GDM1 (cell line): ENCODE measurements at regions not wholly inside any gene's neighbourhood (a gene's known extent, or its start where the extent isn't known, plus 50 kb on each side); places are given as distances from the start of the nearest gene placed in this dataset.
"Not testable (repeated sequence)": the region's sequence is repeated elsewhere in the genome, so short reads cannot be mapped to it uniquely, and the experiment has no call there.

Source experiments
- DNase-seq: peaks from one replicate; lab custom pipeline; 2025; lab: John Stamatoyannopoulos, UW

DNA sequence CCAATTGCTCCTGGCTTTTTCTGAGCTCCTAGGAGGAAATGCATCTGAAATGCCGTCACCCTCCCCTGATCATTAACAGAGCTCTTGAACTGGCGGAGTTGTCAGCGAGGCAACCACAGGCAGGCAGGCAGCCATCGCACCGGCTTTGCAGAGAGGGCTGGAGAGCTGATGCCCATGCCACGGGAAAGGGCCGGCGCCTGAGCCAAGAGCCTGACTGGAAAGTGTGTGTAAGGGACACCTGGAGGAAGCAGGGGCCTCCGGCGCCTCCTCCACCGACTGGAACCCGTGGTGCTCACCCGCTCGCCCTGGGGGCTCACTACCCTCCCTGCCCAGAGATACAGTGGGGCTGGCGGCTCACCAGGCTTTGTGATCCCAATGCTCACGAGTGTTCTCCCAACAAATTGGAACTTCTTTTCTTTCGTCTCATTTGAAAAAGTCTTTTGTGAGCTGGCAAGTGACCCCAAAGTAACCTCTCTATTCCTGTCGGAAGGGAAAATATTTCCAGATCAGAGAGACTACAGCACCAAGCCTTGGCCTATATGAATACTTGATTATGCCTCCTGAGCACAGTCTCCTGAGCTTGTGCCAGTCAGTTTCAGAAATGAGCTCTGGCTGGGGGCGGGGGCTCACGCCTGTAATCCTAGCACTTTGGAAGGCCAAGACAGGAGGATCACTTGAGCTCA lies 97.7 kb upstream of the SLC25A33 start:
- no peak for DNase-seq

DNA sequence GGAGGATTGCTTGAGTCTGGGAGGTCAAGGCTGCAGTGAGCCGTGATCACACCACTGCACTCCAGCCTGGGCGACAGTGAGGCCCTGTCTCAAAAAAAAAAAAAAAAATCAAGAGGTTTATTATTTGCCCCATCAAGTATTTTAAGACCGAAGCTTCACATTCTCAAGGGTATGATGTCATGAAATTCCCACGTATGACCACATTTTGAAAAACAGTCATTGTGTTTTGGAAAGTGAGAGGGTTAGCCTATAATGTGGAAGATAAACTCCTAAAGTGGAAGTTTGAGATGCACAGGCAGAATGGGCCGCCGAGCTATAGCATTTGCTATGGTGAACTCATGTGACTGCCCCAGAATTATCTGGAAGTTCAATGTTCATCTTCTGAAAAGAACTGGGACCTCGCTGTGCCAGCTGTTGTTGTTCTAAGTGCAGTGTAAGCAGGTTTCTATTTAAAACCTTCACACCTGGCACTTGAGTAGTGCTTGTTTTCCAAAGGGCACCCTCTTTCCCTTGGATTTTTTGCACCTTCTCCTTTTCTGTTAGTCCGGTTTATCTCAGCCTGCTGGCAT lies 96.9 kb upstream of the SLC25A33 start:
- DNase-seq, result no peak

DNA sequence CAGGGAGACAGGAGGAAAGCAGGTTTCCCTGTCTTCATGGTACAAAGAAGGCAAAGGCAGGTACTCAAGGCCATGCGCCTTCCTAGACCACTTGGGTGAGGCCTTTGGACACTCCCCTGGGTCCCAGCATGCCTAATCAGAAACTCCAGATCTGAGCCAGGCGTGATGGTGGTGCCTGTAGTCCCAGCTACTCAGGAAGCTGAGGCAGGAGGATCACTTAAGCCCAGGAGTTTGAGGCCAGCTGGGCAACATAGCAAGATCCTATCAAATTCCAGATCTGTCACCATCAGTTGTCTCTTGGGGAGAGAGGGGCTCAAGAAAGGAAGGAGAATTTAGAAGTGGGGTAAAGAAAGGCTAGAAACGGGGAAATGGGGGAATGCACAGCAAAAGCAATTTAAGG lies 96.3 kb upstream of the SLC25A33 start:
- DNase-seq, result no peak

DNA sequence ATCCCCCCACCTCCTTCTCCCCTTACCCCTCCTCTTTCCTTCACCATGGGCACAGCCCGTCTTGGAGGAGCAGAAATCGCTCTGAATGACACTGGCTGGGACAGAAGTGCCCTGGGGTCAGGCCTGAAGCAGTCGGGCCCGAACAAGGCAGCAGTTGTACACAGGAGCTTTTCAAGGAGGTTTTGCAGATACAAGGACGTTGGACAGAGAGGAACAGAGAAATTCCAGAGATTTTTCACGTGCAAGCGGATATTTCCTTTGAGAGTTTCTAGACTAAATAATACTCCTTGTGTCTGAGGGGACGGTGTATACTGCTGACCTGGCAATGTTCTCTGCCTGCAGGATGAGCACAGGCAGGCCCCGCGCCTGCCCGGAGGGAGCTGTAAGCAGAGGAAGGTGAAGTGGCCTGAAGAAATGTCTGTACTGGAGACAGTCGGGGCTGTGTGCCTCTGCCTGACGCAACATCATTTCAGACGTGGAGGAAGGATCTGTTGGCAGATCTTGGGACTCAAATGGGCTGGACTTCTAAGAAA lies 95.3 kb upstream of the SLC25A33 start:
- no peak for DNase-seq

DNA sequence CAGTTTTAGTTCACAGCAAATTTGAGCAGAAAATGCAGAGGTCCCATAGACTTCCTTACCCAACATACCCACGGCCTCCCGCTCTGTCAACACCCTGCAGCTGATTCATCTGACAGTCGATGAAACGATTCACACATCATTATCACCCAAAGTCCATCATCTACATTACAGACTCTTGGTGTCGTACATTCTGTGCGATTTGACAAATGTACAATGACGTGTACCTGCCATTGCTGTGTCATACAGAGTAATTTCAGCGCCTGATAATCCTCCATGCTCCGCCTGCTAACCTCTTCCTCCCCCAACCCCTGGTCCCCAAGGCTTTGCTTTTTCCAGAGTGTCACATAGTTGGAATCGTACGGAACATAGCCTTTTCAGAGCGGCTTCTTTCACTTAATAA lies 94.7 kb upstream of the SLC25A33 start:
- DNase-seq, result no peak

DNA sequence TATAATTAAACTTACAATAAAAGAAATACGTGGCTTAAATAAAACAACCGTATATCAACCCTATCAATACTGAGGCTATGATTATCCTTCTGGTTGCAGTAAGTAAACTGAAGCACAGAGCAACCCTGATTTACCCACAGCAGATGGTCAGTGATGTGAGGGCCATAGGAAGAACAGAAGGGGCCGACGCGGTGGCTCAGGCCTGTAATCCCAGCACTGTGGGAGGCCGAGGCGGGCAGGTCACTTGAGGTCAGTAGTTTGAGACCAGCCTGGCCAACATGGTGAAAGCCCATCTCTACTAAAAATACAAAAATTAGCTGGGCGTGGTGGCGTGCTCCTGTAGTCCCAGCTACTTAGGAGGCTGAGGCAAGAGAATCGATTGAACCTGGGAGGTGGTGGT lies 94.2 kb upstream of the SLC25A33 start:
- DNase-seq, result not testable (repeated sequence)

DNA sequence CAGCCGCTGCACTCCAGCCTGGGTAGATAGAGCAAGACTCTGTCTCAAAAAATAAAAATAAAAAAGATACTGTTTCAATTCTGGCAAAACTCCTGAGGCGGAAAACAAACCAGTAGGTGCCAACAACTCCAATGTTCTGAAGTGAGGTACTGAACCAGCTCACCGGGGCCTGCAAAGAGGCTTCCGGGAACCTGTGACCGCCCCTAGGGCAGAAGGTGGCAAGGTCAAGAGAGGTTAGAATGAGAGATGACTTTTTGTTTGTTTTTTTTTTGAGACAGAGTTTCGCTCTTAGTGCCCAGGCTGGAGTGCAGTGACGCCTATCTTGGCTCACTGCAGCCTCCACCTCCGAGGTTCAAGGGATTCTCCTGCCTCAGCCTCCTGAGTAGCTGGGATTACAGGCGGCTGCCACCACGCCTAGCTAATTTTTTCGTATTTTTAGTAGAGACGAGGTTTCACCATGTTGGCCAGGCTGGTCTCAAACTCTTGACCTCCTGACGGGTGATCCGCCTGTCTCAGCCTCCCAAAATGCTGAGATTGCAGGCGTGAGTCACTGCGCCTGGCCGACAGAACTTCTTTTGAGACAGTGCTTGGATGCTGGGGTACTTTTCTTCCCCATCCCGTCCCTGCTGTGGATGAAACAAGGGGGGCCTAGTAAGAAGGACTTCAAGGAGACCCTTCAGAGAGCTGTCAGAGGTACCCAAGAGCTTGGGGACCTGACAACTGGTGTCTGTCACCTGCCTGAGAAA lies 91.9 kb upstream of the SLC25A33 start:
- DNase-seq, result no peak

DNA sequence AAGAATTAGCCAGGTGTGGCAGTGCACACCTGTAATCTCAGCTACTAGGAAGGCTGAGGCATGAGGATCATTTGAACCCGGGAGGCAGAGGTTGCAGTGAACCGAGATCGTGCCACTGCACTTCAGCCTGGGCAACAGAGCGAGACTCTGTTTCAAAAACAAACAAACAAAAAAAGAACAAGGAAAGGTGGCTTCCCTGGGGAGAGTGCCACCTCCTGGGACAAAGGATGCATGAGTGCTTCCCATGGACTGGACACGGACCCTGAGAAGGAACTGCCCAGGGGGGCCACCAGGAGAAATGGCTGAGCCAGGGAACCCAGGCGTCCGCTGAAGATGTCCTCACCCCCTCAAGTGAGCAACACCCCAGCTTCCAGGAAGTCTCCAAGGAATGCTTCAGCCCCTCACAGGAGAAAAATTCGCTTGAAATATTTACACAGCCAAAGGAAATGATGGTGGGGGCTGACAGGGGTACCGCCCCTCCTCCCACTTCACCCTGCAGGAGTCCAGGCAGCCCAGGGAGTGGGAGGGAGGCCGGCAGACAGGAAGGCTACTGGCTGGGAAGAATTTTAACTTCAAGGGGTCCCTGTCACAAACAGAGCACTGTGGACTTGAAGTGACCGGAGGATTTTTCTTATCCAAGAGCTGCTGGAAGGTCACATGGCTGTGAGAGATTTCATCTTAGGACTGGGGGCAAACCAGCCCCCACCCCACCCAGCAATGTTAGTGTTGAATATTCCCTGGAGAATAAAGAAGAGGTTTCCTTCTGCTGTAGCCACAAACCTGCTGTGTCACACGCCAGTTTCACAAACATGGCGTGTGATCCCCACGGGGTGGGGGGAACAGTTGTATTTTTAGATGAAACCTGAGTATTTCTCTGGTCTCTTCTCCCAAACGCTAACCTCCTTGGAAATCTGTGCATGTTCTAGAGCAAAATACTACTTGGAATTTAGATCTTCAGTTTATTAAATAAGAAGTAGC lies 90.8 kb upstream of the SLC25A33 start:
- no peak for DNase-seq

DNA sequence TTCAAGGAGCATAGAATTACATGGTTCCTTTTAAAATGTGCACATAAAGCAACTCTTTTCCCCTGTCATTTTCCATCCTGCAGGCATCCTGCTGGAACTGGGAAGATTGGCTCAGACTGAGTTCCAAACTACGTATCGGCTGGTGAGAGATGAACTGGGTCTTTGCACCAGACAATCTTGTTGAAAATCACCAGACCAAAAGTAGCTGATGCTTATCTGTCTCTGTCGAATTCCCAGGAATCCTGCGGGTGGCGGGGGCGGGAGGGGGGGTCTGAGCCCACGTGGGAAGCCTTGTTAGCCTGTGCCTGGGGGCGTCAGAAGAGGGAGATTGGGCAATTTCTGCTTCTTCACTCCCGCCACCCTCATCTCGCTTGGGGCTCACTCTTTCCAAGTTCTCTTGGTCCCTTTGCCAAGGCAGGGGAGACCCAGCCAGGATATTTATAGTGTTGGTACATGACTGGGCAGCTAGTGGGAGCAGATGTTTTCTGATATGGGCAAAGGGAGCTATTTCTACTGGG lies 90.1 kb upstream of the SLC25A33 start:
- no peak for DNase-seq

DNA sequence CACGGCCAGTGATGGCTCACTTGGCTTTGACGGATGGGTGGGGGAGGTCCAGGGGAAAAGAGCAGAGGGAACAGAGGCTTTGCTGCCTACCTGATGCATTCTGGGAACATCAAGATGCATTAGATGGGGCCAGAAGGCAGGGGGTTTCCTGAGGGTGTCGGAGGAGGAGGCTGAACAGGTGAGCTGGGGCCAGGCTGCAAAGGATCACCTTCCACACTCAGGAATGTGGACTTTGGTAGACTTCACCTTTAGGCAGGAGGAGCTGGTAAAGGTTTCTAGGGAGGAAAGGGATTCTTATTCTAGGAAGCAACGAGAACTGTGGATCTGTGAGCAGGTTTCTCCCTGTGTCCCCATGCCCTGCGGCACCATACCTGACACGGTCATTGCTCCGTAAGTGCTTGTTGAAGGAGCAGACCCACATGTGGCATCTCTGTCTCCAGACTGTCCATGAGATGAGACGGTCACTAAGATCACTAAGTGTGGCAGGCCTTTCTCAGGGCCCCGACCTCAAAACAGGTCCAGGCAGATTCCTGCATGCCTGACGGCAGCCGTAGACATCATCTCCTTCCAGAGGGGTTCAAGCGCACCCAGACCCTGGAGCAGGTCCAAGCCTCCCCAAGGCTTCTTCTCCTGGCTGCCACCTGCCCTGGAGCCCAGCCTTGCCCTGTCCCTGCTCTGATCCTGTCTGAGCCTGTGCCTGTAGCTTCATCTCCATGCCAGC lies 89.1 kb upstream of the SLC25A33 start:
- no peak for DNase-seq

DNA sequence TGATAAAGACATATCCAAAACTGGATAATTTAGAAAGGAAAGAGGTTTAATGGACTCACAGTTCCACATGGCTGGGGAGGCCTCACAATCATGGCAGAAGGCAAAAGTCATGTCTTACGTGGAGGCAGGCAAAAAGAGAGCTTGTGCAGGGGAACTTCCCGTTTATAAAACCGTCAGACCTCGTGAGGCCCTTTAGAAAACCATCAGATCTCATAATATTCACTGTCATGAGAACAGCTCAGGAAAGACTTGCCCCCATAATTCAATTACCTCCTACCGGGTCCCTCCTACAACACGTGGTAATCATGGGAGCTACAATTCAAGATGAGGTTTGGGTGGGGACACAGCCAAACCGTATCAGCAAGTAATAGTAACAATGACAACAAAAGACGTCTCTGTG lies 88.2 kb upstream of the SLC25A33 start:
- no peak for DNase-seq

DNA sequence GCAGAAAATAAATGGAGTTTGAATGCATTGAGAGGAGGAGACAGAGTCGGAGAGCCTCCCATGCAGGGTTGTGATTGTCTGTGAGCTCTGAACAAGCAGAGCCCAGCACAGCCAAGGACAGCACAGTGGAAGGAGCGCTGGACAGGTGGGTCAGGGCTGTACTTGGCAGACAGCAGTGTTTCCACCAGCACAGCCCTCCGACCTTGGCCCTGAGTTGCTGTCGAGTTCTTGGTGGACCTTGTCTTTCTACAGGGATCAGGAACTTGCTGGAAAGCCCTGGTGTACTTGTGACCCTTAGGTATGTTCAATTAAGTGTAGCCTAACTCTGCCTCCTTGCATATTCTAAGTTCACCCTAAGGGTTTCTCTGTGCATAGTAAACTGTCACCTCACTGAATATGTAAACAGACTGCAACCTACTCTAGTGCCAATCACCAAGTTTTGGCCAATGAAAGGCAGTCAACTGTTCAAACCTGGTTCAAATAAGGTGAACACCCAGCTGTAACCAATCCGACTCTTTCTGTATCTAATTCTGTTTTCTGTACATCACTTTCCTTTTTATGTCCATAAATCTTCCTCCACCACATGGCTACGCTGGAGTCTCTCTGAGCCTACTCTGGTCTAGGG lies 86.6 kb upstream of the SLC25A33 start:
- no peak for DNase-seq

DNA sequence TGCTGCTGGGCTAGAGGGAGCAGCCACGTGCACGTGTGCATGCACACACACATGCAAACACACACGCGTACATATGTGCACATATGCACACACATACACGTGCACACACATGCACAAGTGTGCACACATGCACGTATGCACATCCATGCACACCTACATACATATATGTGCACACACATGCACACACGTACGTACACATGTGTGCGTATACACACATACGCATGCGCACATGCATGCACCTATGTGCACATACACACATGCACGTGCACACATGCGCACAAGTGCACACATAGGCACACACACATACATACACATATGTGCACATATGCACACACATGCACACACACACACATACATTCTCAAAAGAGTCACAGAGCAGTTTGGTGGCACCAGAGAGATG lies 85.9 kb upstream of the SLC25A33 start:
- no peak for DNase-seq

DNA sequence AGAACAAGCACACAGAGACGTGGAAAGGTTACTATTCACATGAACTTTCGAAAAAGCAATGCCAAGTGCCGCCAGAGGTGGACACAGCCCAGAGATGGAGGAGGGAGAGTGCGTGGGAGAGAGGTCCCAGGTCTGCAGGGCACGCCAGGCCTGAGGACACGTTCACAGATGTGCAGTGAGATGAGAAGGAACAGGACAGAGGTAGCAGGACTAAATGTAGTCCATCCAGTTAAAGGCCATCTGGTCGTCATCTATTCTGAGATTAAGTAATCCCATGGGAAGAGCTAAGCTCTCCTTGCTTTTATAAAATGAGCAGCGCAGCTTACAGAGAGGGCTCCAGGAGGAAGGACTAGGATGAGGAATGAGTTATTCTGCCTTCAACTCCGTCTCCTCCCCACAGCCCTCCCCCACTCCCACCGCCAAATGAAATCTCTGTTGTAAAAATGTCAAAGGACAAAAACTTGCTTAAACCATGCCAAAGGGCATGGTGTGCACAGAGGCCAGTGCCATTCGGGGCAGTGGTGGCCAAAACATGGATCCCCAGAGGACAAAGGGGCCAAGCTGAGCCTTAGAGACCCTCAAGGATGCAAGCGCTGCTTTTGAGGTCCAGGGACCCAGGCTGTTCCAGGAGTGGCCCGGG lies 85.4 kb upstream of the SLC25A33 start:
- no peak for DNase-seq

DNA sequence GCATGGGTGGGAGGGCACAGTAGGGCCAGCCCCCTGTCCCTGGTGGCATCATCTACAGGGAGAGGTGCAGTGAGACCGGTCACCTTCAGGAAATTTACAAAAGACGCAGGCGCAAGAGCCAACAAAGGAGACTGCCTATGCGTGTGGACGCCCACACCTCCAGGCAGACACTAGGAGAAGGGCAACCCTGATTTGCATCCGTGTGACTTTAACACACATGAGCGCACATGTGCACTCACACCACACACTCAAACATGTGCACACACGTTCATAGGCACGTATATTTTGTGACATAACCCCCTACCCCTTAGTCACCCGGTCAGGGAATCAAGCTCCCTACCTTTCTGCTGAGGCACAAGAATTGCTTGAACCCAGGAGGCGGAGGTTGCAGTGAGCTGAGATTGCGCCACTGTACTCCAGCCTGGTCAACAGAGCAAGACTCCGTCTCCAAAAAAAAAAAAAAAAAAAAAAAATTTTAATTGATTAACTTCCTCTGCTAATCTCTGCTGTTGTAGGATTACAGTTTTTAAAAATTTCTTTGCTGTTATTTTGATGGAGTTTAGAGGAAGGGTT lies 84.7 kb upstream of the SLC25A33 start:
- no peak for DNase-seq

DNA sequence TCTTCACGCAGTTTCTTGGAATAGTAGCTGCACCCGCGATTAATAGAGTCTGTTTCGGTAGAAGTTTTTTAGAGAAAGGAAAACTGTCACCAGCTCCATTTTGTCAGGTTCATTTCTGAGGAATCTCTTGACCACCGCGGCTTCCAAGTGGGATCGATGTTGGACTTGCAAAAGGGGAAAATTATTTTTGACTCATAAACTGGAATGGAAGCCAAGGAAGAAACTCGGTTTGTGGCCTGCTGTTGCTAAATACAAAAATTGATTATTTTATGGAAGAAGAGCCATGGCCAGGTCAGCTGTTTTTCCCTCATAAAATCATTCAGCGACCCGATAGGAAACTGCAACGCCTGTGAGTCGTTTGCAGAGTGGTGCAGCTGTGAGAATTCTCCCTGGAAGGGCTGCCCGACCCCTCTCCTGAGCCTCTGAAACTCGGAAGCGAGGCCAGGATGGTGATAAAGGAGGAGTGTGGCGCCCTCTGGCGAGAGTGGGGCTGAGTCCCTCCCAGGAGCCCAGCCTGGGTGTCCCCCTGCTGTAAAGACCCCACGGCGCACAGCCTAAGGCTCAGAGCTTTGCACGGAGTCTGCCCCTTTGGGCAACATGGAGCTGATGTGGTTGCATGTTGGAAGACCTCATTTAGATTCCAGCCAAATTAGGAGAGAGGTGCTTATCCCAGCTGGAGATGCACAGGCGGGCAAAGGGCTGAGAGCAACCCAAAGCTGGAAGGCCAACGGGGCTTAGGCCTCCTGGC lies 83.6 kb upstream of the SLC25A33 start:
- peak; percentile 50 for DNase-seq

DNA sequence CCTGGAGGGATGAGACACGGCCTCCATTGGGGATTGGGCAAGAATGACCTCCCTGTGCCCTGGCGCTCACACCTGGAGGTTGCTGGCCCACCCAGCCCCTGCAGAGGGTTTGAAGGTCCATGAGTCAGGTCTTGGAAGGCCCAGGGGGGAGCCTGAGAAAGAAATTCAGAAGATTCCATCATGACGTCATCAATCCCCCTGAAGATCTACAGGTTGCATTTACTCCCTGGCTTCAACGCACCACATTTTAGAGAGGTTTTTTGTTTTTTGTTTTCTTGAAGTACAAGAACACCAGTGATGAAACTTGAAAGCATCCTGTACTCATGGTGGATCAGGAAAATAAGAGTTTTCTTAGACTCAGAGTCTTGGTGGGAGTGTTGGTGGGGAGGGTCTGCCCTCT lies 82.4 kb upstream of the SLC25A33 start:
- no peak for DNase-seq

DNA sequence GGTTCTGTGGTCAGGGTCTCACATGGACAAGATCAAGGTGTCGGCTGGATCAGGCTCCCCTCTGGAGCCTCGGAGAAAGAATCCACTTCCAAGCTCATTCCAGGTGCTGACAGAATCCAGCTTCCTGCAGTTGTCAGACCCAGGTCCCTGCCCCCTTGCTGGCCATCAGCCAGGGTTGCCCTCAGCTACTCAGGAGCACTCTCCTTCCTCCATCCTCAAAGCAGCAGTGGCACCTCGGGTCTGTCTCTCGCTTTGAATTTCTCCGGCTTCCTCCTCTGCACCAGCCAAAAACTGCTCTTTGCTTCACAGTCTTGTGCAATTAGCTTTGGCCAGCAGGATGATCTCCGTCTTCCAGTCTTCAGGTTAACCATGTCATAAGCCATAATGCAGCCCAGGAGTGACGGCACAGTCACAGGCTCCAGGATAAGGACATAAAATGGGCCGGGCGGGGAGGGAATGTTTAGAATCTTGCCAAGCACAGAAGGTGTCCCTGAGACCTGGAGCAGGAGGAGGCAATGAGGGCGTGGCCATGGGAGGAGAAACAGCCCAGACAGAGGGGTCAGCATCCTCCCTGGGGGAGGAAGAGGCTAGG lies 79.4 kb upstream of the SLC25A33 start:
- DNase-seq, result no peak

DNA sequence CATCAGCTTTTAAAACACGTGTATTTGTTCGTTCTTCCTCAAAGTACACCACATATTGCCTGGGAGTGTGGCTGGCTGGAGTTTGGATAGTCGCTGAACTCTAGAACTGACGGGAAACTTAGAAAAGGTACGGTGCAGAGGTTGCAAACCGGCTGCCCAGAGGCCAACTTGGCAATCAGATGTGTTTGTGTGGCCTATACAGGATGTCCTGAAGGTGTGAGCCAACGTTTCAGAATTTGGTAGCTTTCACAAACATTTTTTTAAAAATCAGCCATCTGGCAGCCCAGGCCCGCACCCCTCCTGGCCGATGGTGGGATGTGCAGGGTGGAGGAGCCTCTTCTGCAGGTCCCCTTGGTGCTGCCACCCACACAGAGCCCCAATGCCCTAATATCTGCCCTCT lies 73.6 kb upstream of the SLC25A33 start:
- no peak for DNase-seq
